ENCODE measurements at regions not wholly inside any gene's neighbourhood (a gene's known extent, or its start where the extent isn't known, plus 50 kb on each side); places are given as distances from the start of the nearest gene placed in this dataset.

- TF ChIP-seq CBX2 (IDR thresholded peaks at IDR 0.05; ENCODE audit: borderline replicate concordance, low read depth) (no peak), CTCF (IDR thresholded peaks at IDR 0.05) (no peak), ELK1 (IDR thresholded peaks at IDR 0.05; ENCODE audit: low read depth, low read length) (no peak), REST (IDR thresholded peaks at IDR 0.05) (no peak), HDAC2 (IDR thresholded peaks at IDR 0.05) (no peak), ZFP36 (IDR thresholded peaks at IDR 0.05; ENCODE audit: borderline replicate concordance, partially characterized antibody) (no peak), RCOR1 (IDR thresholded peaks at IDR 0.05; ENCODE audit: low read depth, low read length) (no peak), PHF8 (IDR thresholded peaks at IDR 0.05; ENCODE audit: borderline replicate concordance, low read depth) (no peak), CEBPB (IDR thresholded peaks at IDR 0.05) (no peak)
Observed at GRCh38 chr9:85872463-85872862, 68.5 kb upstream of the NAA35 start.

Data from A549 (cell line).